ENCODE measurements at regions not wholly inside any gene's neighbourhood (a gene's known extent, or its start where the extent isn't known, plus 50 kb on each side); places are given as distances from the start of the nearest gene placed in this dataset.
A peak's percentile ranks its signal among the peaks of the same experiment; 100 is the strongest.

DNA sequence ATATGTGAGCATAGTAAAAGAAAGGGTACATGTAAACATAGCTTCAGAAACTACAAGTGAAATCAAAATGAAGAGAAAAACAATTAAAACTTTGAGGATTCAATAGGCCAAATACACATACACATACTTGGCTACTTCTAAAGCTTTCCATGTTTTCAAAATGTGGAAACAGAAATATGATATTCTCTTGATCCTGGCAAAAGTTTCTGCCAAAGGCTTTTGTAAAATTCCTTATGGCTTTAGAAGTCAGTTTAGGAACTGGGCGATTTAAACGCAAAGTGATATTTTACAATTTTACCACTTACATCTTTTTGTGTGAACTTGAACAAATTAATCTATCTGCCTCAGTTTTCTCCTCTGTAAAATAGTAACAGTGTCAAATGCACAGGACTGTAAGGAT is 756.4 kb downstream of the C12orf50 start:
- DNase-seq = no peak
- Mint-ChIP-seq H3K36me3 (ENCODE audit: low read depth) (no peaks in the 10 kb centered on the region), H3K9me3 (peaks cover 22% of the 10 kb centered on the region)

DNA sequence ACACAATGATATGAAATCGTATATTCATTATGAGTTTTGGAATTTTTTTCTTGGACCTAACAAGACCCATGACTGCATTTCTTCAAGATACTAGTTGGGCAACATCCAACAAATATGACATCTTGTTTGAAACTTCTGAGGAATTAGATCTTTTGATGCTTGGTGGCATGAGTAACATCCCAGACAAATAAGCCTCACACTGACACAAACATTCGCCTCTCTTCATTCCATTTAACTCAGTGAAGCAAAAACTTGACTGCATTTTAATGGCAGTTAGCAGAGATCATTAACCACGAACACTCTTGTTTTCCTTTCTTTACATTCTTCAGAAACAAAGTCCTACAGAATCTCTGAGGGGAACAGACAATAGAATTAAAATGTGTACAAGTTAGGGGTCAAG is 758.3 kb downstream of the C12orf50 start:
- Mint-ChIP-seq H3K27me3 (ENCODE audit: insufficient read depth) (no peaks in the 10 kb centered on the region), H3K4me3 (no peak overlapping the region), H3K9me3 (peaks cover 22% of the 10 kb centered on the region), H3K36me3 (ENCODE audit: low read depth) (no peaks in the 10 kb centered on the region), H3K27ac (no peak overlapping the region), H3K4me1 (ENCODE audit: low read depth) (no peaks in the 10 kb centered on the region)
- TF ChIP-seq, protein P1, sequence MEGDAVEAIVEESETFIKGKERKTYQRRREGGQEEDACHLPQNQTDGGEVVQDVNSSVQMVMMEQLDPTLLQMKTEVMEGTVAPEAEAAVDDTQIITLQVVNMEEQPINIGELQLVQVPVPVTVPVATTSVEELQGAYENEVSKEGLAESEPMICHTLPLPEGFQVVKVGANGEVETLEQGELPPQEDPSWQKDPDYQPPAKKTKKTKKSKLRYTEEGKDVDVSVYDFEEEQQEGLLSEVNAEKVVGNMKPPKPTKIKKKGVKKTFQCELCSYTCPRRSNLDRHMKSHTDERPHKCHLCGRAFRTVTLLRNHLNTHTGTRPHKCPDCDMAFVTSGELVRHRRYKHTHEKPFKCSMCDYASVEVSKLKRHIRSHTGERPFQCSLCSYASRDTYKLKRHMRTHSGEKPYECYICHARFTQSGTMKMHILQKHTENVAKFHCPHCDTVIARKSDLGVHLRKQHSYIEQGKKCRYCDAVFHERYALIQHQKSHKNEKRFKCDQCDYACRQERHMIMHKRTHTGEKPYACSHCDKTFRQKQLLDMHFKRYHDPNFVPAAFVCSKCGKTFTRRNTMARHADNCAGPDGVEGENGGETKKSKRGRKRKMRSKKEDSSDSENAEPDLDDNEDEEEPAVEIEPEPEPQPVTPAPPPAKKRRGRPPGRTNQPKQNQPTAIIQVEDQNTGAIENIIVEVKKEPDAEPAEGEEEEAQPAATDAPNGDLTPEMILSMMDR (IDR thresholded peaks at IDR 0.05) = no peak
- DNase-seq = no peak

More for the DNA sequence above, 756.4 kb downstream of the C12orf50 start:
- Mint-ChIP-seq H3K27me3 (ENCODE audit: insufficient read depth) (no peaks in the 10 kb centered on the region), H3K4me3 (no peak overlapping the region), H3K4me1 (ENCODE audit: low read depth) (no peaks in the 10 kb centered on the region), H3K27ac (no peak overlapping the region)
- TF ChIP-seq, protein P1 (IDR thresholded peaks at IDR 0.05) = no peak

- DNase-seq = no peak
- H3K27ac Mint-ChIP-seq = no peak overlapping the region
- peaks cover 22% of the 10 kb centered on the region for H3K9me3 Mint-ChIP-seq
- no peaks in the 10 kb centered on the region for H3K4me1 Mint-ChIP-seq (ENCODE audit: low read depth)
- H3K36me3 Mint-ChIP-seq (ENCODE audit: low read depth) = no peaks in the 10 kb centered on the region
- H3K4me3 Mint-ChIP-seq = no peak overlapping the region
- TF ChIP-seq, protein P1 (IDR thresholded peaks at IDR 0.05) = peak; percentile 16; the same call in 1 of the 2 replicates
- H3K27me3 Mint-ChIP-seq (ENCODE audit: insufficient read depth) = no peaks in the 10 kb centered on the region; the same call in 1 of the 2 replicates
Observed at GRCh38 chr12:87266305-87266704, 762.9 kb downstream of the C12orf50 start.

GRCh38 chr12:87259391-87259790 is 769.8 kb downstream of the C12orf50 start:
- Mint-ChIP-seq H3K9me3 (peaks cover 26% of the 10 kb centered on the region), H3K4me3 (no peak overlapping the region), H3K4me1 (ENCODE audit: low read depth) (no peaks in the 10 kb centered on the region), H3K27me3 (ENCODE audit: insufficient read depth) (no peaks in the 10 kb centered on the region; the same call in 1 of the 2 replicates), H3K36me3 (ENCODE audit: low read depth) (no peaks in the 10 kb centered on the region), H3K27ac (no peak overlapping the region)
- no peak for DNase-seq
- TF ChIP-seq, protein P1 (IDR thresholded peaks at IDR 0.05) = no peak

GRCh38 chr12:87254381-87255030 is 774.7 kb downstream of the C12orf50 start:
- no peak for DNase-seq
- no peaks in the 10 kb centered on the region; the same call in 1 of the 2 replicates for H3K27me3 Mint-ChIP-seq (ENCODE audit: insufficient read depth)
- H3K9me3 Mint-ChIP-seq = peaks cover 50% of the 10 kb centered on the region
- no peak overlapping the region for H3K4me3 Mint-ChIP-seq
- no peaks in the 10 kb centered on the region for H3K4me1 Mint-ChIP-seq (ENCODE audit: low read depth)
- H3K36me3 Mint-ChIP-seq (ENCODE audit: low read depth) = no peaks in the 10 kb centered on the region
- TF ChIP-seq, protein P1 (IDR thresholded peaks at IDR 0.05) = no peak
- no peak overlapping the region for H3K27ac Mint-ChIP-seq
